GM18520 (cell line): ENCODE measurements at regions not wholly inside any gene's neighbourhood (a gene's known extent, or its start where the extent isn't known, plus 50 kb on each side); places are given as distances from the start of the nearest gene placed in this dataset.

ENCODE experiments used
- ATAC-seq: cut with Tn5 transposase; IDR thresholded peaks from one replicate; pipeline ENCODE4 v1.9.1; 2021; ENCODE audit not compliant: unreplicated experiment

GRCh38 chr10:121409466-121410104, 188.7 kb downstream of the FGFR2 start:
- no peak for ATAC-seq

GRCh38 chr10:121411004-121411403, 187.2 kb downstream of the FGFR2 start:
- ATAC-seq: no peak

GRCh38 chr10:121413951-121414350, 184.3 kb downstream of the FGFR2 start:
- no peak for ATAC-seq

GRCh38 chr10:121414366-121415062, 183.7 kb downstream of the FGFR2 start:
- ATAC-seq: no peak

GRCh38 chr10:121415063-121415399, 183.2 kb downstream of the FGFR2 start:
- no peak for ATAC-seq

- no peak for ATAC-seq
Measured at GRCh38 chr10:121416071-121416470, 182.2 kb downstream of the FGFR2 start.

GRCh38 chr10:121417298-121417697, 180.9 kb downstream of the FGFR2 start:
- ATAC-seq: no peak

- no peak for ATAC-seq
Measured at GRCh38 chr10:121418126-121418777, 180.0 kb downstream of the FGFR2 start.

GRCh38 chr10:121420006-121420405, 178.2 kb downstream of the FGFR2 start:
- no peak for ATAC-seq

GRCh38 chr10:121422096-121422495, 176.1 kb downstream of the FGFR2 start:
- ATAC-seq: no peak

GRCh38 chr10:121425623-121426022, 172.6 kb downstream of the FGFR2 start:
- no peak for ATAC-seq

- ATAC-seq: no peak
Measured at GRCh38 chr10:121426307-121426706, 171.9 kb downstream of the FGFR2 start.
